H1 (cell line): ENCODE measurements at regions not wholly inside any gene's neighbourhood (a gene's known extent, or its start where the extent isn't known, plus 50 kb on each side); places are given as distances from the start of the nearest gene placed in this dataset.

Experiments
- CTCF ChIA-PET: fragments of 300-600 bp; sonication (Branson Sonifier 250); formaldehyde crosslinking; loops from one replicate; lab custom pipeline; 2021; ENCODE audit not compliant: partially characterized antibody; lab: Charles Lee
- POLR2A ChIA-PET: fragments of 300-600 bp; sonication (Branson Sonifier 250); formaldehyde crosslinking; loops from one replicate; lab custom pipeline; 2021; ENCODE audit warnings: inconsistent platforms; ENCODE audit not compliant: partially characterized antibody; lab: Charles Lee
- DNase-seq, 2 experiments: peaks; one replicate each; pipeline versions ENCODE4 v3.0.0 to v3.0.0-alpha.2; 2010 to 2022; ENCODE audit warnings: low spot score in 2 of 2, low read depth in 1 of 2, mixed read lengths in 1 of 2
- FAIRE-seq: peaks from 2 replicates; lab custom pipeline; 2011; peaks lifted over from hg19 to GRCh38; lab: Jason Lieb, UNC
- H2AFZ ChIP-seq: 2 replicates; pipeline ENCODE4 v1.8.1; 2012; ENCODE audit warnings: low read length, inconsistent platforms
- H2AK5ac ChIP-seq: 2 replicates; pipeline ENCODE4 v1.6.1; 2013; ENCODE audit warnings: low read depth, low read length
- H2BK120ac ChIP-seq: replicated peaks from 2 replicates; pipeline ENCODE3; 2013; ENCODE audit warnings: low read depth, low read length, inconsistent platforms
- H2BK12ac ChIP-seq: 2 replicates; pipeline ENCODE4 v1.6.1; 2013; ENCODE audit warnings: low read depth, low read length
- H2BK15ac ChIP-seq: 2 replicates; pipeline ENCODE4 v1.6.1; 2013; ENCODE audit warnings: low read length
- H2BK20ac ChIP-seq: 2 replicates; pipeline ENCODE4 v1.6.1; 2013; ENCODE audit warnings: low read length
- H2BK5ac ChIP-seq: 2 replicates; pipeline ENCODE4 v1.6.1; 2013; ENCODE audit warnings: low read depth, low read length
- H3K14ac ChIP-seq: 2 replicates; pipeline ENCODE4 v1.6.1; 2013; ENCODE audit warnings: inconsistent platforms; ENCODE audit not compliant: insufficient read length
- H3K18ac ChIP-seq: 2 replicates; pipeline ENCODE4 v1.6.1; 2013; ENCODE audit warnings: low read length; ENCODE audit errors: extremely low read depth
- H3K23ac ChIP-seq: 2 replicates; pipeline ENCODE4 v1.6.1; 2013; ENCODE audit warnings: inconsistent platforms; ENCODE audit not compliant: insufficient read length
- H3K23me2 ChIP-seq: 2 replicates; pipeline ENCODE4 v1.6.1; 2013; ENCODE audit warnings: low read depth, low read length
- H3K27ac ChIP-seq: 2 replicates; pipeline ENCODE4 v1.6.1; 2011; ENCODE audit warnings: low read depth, low read length, inconsistent platforms
- H3K27me3 ChIP-seq, 4 experiments: replicated peaks in 1 of 4; 1 replicate in 1 of 4; 2 replicates in 3 of 4; pipeline versions ENCODE4 v1.6.1 to v1.8.1; 2011 to 2013; ENCODE audit warnings: low read length in 3 of 4, mild to moderate bottlenecking in 3 of 4, inconsistent platforms in 2 of 4, mixed read lengths in 2 of 4, moderate library complexity in 1 of 4; ENCODE audit not compliant: control insufficient read depth in 3 of 4, insufficient read depth in 3 of 4; ENCODE audit errors: extremely low read depth in 1 of 4
- H3K36me3 ChIP-seq, 4 experiments: 2 replicates each; pipeline versions ENCODE4 v1.6.1 to v1.8.1; 2011 to 2013; ENCODE audit warnings: mild to moderate bottlenecking in 4 of 4, low read length in 3 of 4, moderate library complexity in 2 of 4, control low read depth in 1 of 4, inconsistent platforms in 1 of 4; ENCODE audit not compliant: insufficient read depth in 4 of 4, control insufficient read depth in 2 of 4
- H3K4ac ChIP-seq: replicated peaks from 2 replicates; pipeline ENCODE3; 2013; ENCODE audit warnings: low read length, low read depth, mixed read lengths, inconsistent platforms; ENCODE audit not compliant: insufficient read length
- H3K4me1 ChIP-seq, 4 experiments: replicated peaks in 1 of 4; 1 replicate in 1 of 4; 2 replicates in 3 of 4; pipeline versions ENCODE4 v1.6.1 to v1.8.1; 2011 to 2013; ENCODE audit warnings: low read length in 3 of 4, inconsistent platforms in 2 of 4, mixed read lengths in 1 of 4; ENCODE audit not compliant: insufficient read depth in 4 of 4, control insufficient read depth in 3 of 4
- H3K4me2 ChIP-seq, 2 experiments: 2 replicates each; pipeline versions ENCODE4 v1.6.1 to v1.8.1; 2011 to 2013; ENCODE audit warnings: low read depth in 2 of 2, low read length in 2 of 2, control low read depth in 1 of 2, inconsistent platforms in 1 of 2, mild to moderate bottlenecking in 1 of 2; ENCODE audit not compliant: insufficient read depth in 1 of 2
- H3K4me3 ChIP-seq, 4 experiments: fragments of 200-600, 300-600 bp in 1 of 4; sonication (generic), shearing (Covaris generic), sonication (Bioruptor Twin) in 1 of 4; 2 replicates each; pipeline versions ENCODE4 v1.5.1 to v1.8.1; 2011 to 2016; ENCODE audit warnings: low read length in 4 of 4, low read depth in 3 of 4, control low read depth in 2 of 4, inconsistent platforms in 2 of 4, mild to moderate bottlenecking in 2 of 4, mixed read lengths in 1 of 4, moderate library complexity in 1 of 4; ENCODE audit not compliant: insufficient read depth in 2 of 4; ENCODE audit errors: extremely low read depth in 1 of 4
- H3K56ac ChIP-seq: replicated peaks from 2 replicates; pipeline ENCODE3; 2013; ENCODE audit warnings: low read depth, mild to moderate bottlenecking, mixed read lengths, low read length, inconsistent platforms; ENCODE audit not compliant: insufficient read length
- H3K79me1 ChIP-seq: 2 replicates; pipeline ENCODE4 v1.6.1; 2013; ENCODE audit warnings: low read depth, low read length, control low read depth
- H3K79me2 ChIP-seq, 2 experiments: 2 replicates each; pipeline versions ENCODE4 v1.6.1 to v1.8.1; 2012 to 2013; ENCODE audit warnings: low read length in 2 of 2, mild to moderate bottlenecking in 2 of 2, inconsistent platforms in 1 of 2; ENCODE audit not compliant: insufficient read depth in 2 of 2, control insufficient read depth in 1 of 2
- H3K9ac ChIP-seq, 4 experiments: replicated peaks in 1 of 4; 1 replicate in 1 of 4; 2 replicates in 3 of 4; pipeline versions ENCODE4 v1.6.1 to v1.8.1; 2011 to 2013; ENCODE audit warnings: low read depth in 3 of 4, low read length in 3 of 4, control low read depth in 2 of 4, mild to moderate bottlenecking in 2 of 4, moderate library complexity in 2 of 4, inconsistent platforms in 1 of 4; ENCODE audit errors: extremely low read depth in 1 of 4
- H3K9me3 ChIP-seq, 2 experiments: 2 replicates each; pipeline versions ENCODE4 v1.6.1 to v1.8.1; 2012 to 2013; ENCODE audit warnings: mild to moderate bottlenecking in 2 of 2, moderate library complexity in 2 of 2, control low read depth in 1 of 2, inconsistent platforms in 1 of 2, low read depth in 1 of 2, low read length in 1 of 2, mixed read lengths in 1 of 2; ENCODE audit not compliant: insufficient read depth in 2 of 2
- H4K20me1 ChIP-seq, 2 experiments: replicated peaks in 1 of 2; 2 replicates each; pipeline versions ENCODE3 to v1.8.1; 2011 to 2013; ENCODE audit warnings: inconsistent platforms in 2 of 2, low read length in 2 of 2, mild to moderate bottlenecking in 1 of 2; ENCODE audit not compliant: insufficient read depth in 2 of 2, control insufficient read depth in 1 of 2
- H4K5ac ChIP-seq: 2 replicates; pipeline ENCODE4 v1.6.1; 2013; ENCODE audit warnings: low read length, low read depth, mixed read lengths, inconsistent platforms; ENCODE audit not compliant: insufficient read length
- H4K8ac ChIP-seq: 2 replicates; pipeline ENCODE4 v1.8.0; 2013; ENCODE audit warnings: mild to moderate bottlenecking, moderate library complexity, low read length, inconsistent platforms; ENCODE audit not compliant: insufficient read depth; ENCODE audit errors: extremely low read depth
- H4K91ac ChIP-seq: replicated peaks from 2 replicates; pipeline ENCODE3; 2013; ENCODE audit warnings: low read length, mixed read lengths, inconsistent platforms; ENCODE audit not compliant: insufficient read length
- POU5F1 ChIP-seq: IDR thresholded peaks from 2 replicates; pipeline ENCODE4 v1.6.1; 2011; ENCODE audit warnings: low read depth, mild to moderate bottlenecking, low read length, moderate library complexity
- WGBS, 2 experiments: shearing (Covaris generic) in 1 of 2; methylation state at CpG; one replicate each; pipeline versions ENCODE4 v1.1.6 to v1.1.7; 2013 to 2015; ENCODE audit warnings: low lambda C conversion rate in 2 of 2, mixed read lengths in 2 of 2, inconsistent platforms in 1 of 2, low coverage in 1 of 2, missing lambda C conversion rate in 1 of 2; ENCODE audit not compliant: insufficient replicate concordance in 2 of 2, insufficient coverage in 1 of 2, insufficient read length in 1 of 2; ENCODE audit errors: extremely low coverage in 1 of 2, missing lambda C conversion rate in 1 of 2; 5-methylcytosine and 5-hydroxymethylcytosine counted together

DNA sequence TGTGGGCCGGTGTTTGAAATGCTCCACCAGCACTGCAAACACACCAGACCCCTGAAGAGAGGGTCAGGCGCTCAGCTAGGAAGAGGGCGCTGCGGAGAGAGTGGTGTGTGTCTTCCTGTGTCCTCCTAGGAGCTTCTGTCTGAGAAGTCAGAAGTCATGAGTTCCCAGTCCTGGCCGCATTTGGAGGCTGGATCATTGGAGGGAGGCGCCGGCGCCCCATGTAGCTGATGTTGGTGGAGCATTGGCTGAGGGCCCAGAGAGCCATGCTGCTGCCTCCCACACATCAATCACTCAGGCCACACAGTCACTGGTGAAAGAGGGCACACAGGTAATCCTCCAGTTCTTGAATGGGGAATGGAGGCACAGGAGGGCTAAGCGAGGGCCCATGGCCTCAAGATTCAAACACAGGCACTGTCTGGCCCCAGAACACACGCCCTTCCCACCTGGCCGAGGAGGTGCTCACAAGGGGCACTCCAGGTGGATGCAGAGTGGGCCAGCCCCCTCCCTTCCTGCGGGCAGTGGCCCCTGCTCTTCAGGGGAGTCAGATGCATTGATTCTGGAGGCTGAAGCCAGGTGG is 66.3 kb downstream of the RRM2 start:
- Histone ChIP-seq H4K91ac (no peak overlapping the region), H3K9ac (no peak overlapping the region), H3K23me2 (peaks cover 10% of the 10 kb centered on the region; the same call in 1 of the 2 replicates), H4K5ac (no peak overlapping the region), H2AK5ac (no peak overlapping the region), H2BK5ac (no peak overlapping the region), H3K4me1 (no peaks in the 10 kb centered on the region), H3K4me3 (no peak overlapping the region), H2BK15ac (no peak overlapping the region), H2BK20ac (no peak overlapping the region), H4K8ac (no peak overlapping the region), H3K56ac (no peak overlapping the region), H2BK12ac (no peak overlapping the region), H3K27ac (no peak overlapping the region), H3K27me3 (no peaks in the 10 kb centered on the region), H2AFZ (no peak overlapping the region), H4K20me1 (peaks cover 0 to 5% of the 10 kb centered on the region in 2 experiments), H3K79me1 (peaks cover 2% of the 10 kb centered on the region; the same call in 1 of the 2 replicates), H2BK120ac (no peak overlapping the region), H3K18ac (no peak overlapping the region), H3K23ac (no peak overlapping the region), H3K79me2 (no peaks in the 10 kb centered on the region), H3K36me3 (no peaks in the 10 kb centered on the region), H3K4me2 (no peak overlapping the region), H3K4ac (no peak overlapping the region), H3K9me3 (0 out of 4 replicates have a peak, but pooled peaks cover 0 to 7% of the 10 kb centered on the region in 2 experiments), H3K14ac (no peak overlapping the region)
- ChIA-PET POLR2A (no interaction called here), CTCF (interaction anchor here (0.7 to 2.4 kb wide), 11 partner anchors 9 to 393 kb away, joined by 3 to 9 read pairs (median 3); no protein-coding TSS in a partner anchor)
- 93% methylated on average over 12 of the region's 12 CpGs; no CpG with 5 or more reads in 1 of the 2 experiments for WGBS, 2 experiments
- DNase-seq = no peak
- FAIRE-seq = no peak
- TF ChIP-seq POU5F1 = no peak
